Endodermal cell (in vitro differentiated cells): ENCODE measurements at regions not wholly inside any gene's neighbourhood (a gene's known extent, or its start where the extent isn't known, plus 50 kb on each side); places are given as distances from the start of the nearest gene placed in this dataset.

Experiments used
- DNase-seq: peaks from one replicate; pipeline ENCODE4 v3.0.0-alpha.2; 2017
- H3K27ac ChIP-seq: 2 replicates; pipeline ENCODE4 v1.5.1; 2013; ENCODE audit warnings: mild to moderate bottlenecking, low read depth, low read length, moderate library complexity
- H3K27me3 ChIP-seq: 2 replicates; pipeline ENCODE4 v1.6.1; 2013; ENCODE audit warnings: mild to moderate bottlenecking, low read length, moderate library complexity; ENCODE audit not compliant: insufficient read depth, control insufficient read depth, poor library complexity, severe bottlenecking
- H3K36me3 ChIP-seq: 2 replicates; pipeline ENCODE4 v1.7.0; 2013; ENCODE audit warnings: mild to moderate bottlenecking, low read length, moderate library complexity; ENCODE audit not compliant: control insufficient read depth, insufficient read depth
- H3K4me1 ChIP-seq: one replicate; pipeline ENCODE4 v1.7.0; 2013; ENCODE audit warnings: low read length; ENCODE audit not compliant: control insufficient read depth, insufficient read depth
- H3K4me3 ChIP-seq: 2 replicates; pipeline ENCODE4 v1.5.1; 2013; ENCODE audit warnings: mild to moderate bottlenecking, low read length, moderate library complexity
- H3K9ac ChIP-seq: 2 replicates; pipeline ENCODE4 v1.6.1; 2013; ENCODE audit warnings: mild to moderate bottlenecking, low read length, moderate library complexity; ENCODE audit not compliant: poor library complexity, severe bottlenecking; ENCODE audit errors: extremely low read depth
- H3K9me3 ChIP-seq: 2 replicates; pipeline ENCODE4 v1.6.1; 2013; ENCODE audit warnings: mild to moderate bottlenecking, low read length, moderate library complexity; ENCODE audit not compliant: control insufficient read depth
- H3K27ac Mint-ChIP-seq: 2 replicates; pipeline ENCODE4 v1.8.0; 2020; ENCODE audit warnings: mixed read lengths
- H3K27me3 Mint-ChIP-seq: 2 replicates; pipeline ENCODE4 v1.8.0; 2021; ENCODE audit warnings: mild to moderate bottlenecking, mixed read lengths; ENCODE audit not compliant: insufficient read depth
- H3K36me3 Mint-ChIP-seq: 2 replicates; pipeline ENCODE4 v1.8.0; 2020; ENCODE audit warnings: low read depth, mixed read lengths
- H3K4me1 Mint-ChIP-seq: 2 replicates; pipeline ENCODE4 v1.8.0; 2020; ENCODE audit warnings: mixed read lengths
- H3K4me3 Mint-ChIP-seq: 2 replicates; pipeline ENCODE4 v1.8.0; 2020; ENCODE audit warnings: mild to moderate bottlenecking, moderate library complexity, mixed read lengths
- H3K9me3 Mint-ChIP-seq: 2 replicates; pipeline ENCODE4 v1.8.0; 2020; ENCODE audit warnings: mild to moderate bottlenecking, mixed read lengths
- WGBS, 2 experiments: methylation state at CpG; one replicate each; pipeline versions ENCODE4 v1.1.5 to v1.1.7; 2013; ENCODE audit warnings: missing lambda C conversion rate in 2 of 2, mixed read lengths in 1 of 2; ENCODE audit not compliant: insufficient coverage in 1 of 2, insufficient read length in 1 of 2; 5-methylcytosine and 5-hydroxymethylcytosine counted together
- TF ChIP-seq, protein P1 (sequence below): fragments of 200-600 bp; sonication (generic); conservative IDR thresholded peaks from 2 replicates; pipeline ENCODE4 v1.5.0; 2021; ENCODE audit warnings: antibody characterized with exemption, mild to moderate bottlenecking

DNA sequence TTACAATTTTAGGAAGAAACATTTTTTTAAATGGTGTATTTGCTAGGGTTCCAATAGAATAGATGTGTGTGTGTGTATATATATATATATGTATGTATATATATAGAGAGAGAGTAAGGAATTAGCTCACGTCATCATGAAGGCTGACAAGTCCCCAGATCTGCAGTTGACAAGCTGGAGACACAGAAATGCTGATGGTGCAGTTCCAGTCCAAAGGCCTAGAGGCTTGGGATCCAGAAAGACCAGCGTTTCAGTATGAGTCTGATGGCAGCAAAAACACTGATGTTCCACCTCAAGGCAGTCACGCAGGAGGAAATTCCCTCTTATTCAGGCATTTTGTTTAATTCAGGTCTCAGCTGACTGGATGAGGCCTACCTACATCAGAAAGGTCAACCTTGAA, 386.8 kb downstream of the PTH2R start:
- H3K4me1 Mint-ChIP-seq = no peaks in the 10 kb centered on the region
- H3K4me3 Mint-ChIP-seq = no peak overlapping the region
- no peaks in the 10 kb centered on the region for H3K27me3 ChIP-seq
- TF ChIP-seq, protein P1, sequence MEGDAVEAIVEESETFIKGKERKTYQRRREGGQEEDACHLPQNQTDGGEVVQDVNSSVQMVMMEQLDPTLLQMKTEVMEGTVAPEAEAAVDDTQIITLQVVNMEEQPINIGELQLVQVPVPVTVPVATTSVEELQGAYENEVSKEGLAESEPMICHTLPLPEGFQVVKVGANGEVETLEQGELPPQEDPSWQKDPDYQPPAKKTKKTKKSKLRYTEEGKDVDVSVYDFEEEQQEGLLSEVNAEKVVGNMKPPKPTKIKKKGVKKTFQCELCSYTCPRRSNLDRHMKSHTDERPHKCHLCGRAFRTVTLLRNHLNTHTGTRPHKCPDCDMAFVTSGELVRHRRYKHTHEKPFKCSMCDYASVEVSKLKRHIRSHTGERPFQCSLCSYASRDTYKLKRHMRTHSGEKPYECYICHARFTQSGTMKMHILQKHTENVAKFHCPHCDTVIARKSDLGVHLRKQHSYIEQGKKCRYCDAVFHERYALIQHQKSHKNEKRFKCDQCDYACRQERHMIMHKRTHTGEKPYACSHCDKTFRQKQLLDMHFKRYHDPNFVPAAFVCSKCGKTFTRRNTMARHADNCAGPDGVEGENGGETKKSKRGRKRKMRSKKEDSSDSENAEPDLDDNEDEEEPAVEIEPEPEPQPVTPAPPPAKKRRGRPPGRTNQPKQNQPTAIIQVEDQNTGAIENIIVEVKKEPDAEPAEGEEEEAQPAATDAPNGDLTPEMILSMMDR = no peak
- no peaks in the 10 kb centered on the region for H3K9me3 ChIP-seq
- DNase-seq = no peak
- H3K27ac ChIP-seq = no peak overlapping the region
- no peaks in the 10 kb centered on the region for H3K36me3 Mint-ChIP-seq
- H3K9ac ChIP-seq = no peak overlapping the region
- no peaks in the 10 kb centered on the region for H3K4me1 ChIP-seq
- 89 to 90% methylated on average over 2 to 3 of the region's 3 CpGs for WGBS, 2 experiments
- H3K36me3 ChIP-seq = no peaks in the 10 kb centered on the region
- H3K27ac Mint-ChIP-seq = no peak overlapping the region
- no peaks in the 10 kb centered on the region for H3K27me3 Mint-ChIP-seq
- peaks cover 4% of the 10 kb centered on the region for H3K9me3 Mint-ChIP-seq
- H3K4me3 ChIP-seq = no peak overlapping the region

DNA sequence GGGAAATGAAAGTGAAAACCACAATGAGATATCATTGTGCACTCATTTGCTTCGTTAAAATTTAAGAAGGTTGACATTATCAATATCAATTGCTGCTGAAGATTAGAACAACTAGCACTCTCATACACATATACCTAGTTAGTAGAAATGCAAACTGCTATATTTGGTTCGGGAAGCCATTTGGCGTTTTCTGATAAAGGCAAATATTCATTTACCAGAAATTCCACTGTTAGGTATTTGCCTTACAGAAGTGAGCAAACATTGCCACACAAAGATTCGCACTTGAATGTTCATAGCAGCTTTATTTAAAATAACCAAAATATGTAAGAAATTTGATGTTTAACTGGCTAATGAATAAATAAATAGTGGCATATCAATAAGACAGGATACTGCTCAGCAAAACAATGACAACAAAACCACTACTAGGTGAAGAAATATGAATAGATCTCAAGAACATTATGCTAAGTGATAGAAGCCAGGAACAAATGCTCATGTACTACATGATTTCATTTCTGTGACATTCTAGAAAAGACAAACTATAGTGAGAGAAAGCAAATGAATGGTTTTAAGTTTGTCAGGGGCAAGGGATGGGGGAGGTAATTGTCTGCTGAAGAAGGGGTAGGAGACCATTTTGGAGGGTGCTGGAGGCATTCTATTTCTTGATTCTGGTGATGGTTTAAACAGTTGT, 387.8 kb downstream of the PTH2R start:
- no peaks in the 10 kb centered on the region for H3K36me3 Mint-ChIP-seq
- peaks cover 4% of the 10 kb centered on the region for H3K9me3 Mint-ChIP-seq
- H3K9me3 ChIP-seq = no peaks in the 10 kb centered on the region
- H3K27me3 ChIP-seq = no peaks in the 10 kb centered on the region
- WGBS, 2 experiments = 90 to 95% methylated on average over 2 to 4 of the region's 4 CpGs
- no peak overlapping the region for H3K4me3 ChIP-seq
- H3K27ac ChIP-seq = no peak overlapping the region
- H3K27ac Mint-ChIP-seq = no peak overlapping the region
- TF ChIP-seq, protein P1 = no peak
- H3K4me1 ChIP-seq = no peaks in the 10 kb centered on the region
- no peak overlapping the region for H3K9ac ChIP-seq
- no peak overlapping the region for H3K4me3 Mint-ChIP-seq
- DNase-seq = no peak
- no peaks in the 10 kb centered on the region for H3K27me3 Mint-ChIP-seq
- no peaks in the 10 kb centered on the region for H3K4me1 Mint-ChIP-seq
- no peaks in the 10 kb centered on the region for H3K36me3 ChIP-seq

DNA sequence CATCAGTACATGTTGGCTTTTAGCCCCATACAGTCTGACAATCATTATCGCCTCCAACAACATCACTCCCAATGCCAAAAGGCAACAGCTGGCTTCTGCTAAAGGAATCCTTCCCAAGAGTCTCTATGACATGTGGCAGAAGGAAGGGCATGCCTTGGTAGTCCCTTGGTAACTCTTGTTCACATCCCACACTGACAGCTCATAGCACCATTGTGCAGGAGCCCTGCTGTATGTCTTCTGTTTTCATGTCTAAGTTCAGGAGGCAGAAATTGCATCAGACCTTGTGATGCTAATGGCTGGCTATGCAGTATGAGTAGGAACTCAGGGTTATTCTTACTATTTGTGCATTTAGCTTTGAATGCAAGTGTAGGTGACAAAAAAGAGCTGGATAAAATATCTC, 392.1 kb downstream of the PTH2R start:
- Mint-ChIP-seq H3K27me3 (no peaks in the 10 kb centered on the region), H3K36me3 (no peaks in the 10 kb centered on the region), H3K4me3 (no peak overlapping the region), H3K9me3 (peaks cover 5% of the 10 kb centered on the region), H3K27ac (peak overlapping the region; percentile 40), H3K4me1 (no peaks in the 10 kb centered on the region)
- no peaks in the 10 kb centered on the region for H3K9me3 ChIP-seq
- DNase-seq = no peak
- TF ChIP-seq, protein P1 = no peak
- H3K27me3 ChIP-seq = no peaks in the 10 kb centered on the region
- H3K27ac ChIP-seq = peak overlapping the region; percentile 93
- no peaks in the 10 kb centered on the region for H3K4me1 ChIP-seq
- no peak overlapping the region for H3K9ac ChIP-seq
- no peaks in the 10 kb centered on the region for H3K36me3 ChIP-seq
- H3K4me3 ChIP-seq = no peak overlapping the region
- 75 to 100% methylated on average over 1 of the region's 1 CpG for WGBS, 2 experiments
